Stimulated activated CD4-positive, alpha-beta T cell treated with anti-CD3 and anti-CD28 coated beads, TNF-alpha, amount 100 ng/mL, for 24 hours (primary cell): ENCODE measurements at regions not wholly inside any gene's neighbourhood (a gene's known extent, or its start where the extent isn't known, plus 50 kb on each side); places are given as distances from the start of the nearest gene placed in this dataset.

Experiments used
- DNase-seq, 3 experiments: peaks; one replicate each; pipeline ENCODE4 v3.0.0-alpha.2; 2020; ENCODE audit warnings: low read depth in 3 of 3

GRCh38 chr9:135340143-135340655 is 139.4 kb upstream of the PPP1R26 start:
- DNase-seq, result no peak

GRCh38 chr9:135340726-135341475 is 138.7 kb upstream of the PPP1R26 start:
- DNase-seq, result no peak

GRCh38 chr9:135341612-135342169 is 137.9 kb upstream of the PPP1R26 start:
- no peak for DNase-seq

GRCh38 chr9:135342206-135343130 is 137.1 kb upstream of the PPP1R26 start:
- DNase-seq, result no peak

GRCh38 chr9:135343136-135343535 is 136.4 kb upstream of the PPP1R26 start:
- DNase-seq, result no peak

- peak; percentile 6 to 54 (median 22) for DNase-seq
Measured at GRCh38 chr9:135343837-135344522, 135.6 kb upstream of the PPP1R26 start.

GRCh38 chr9:135344523-135344901 is 135.1 kb upstream of the PPP1R26 start:
- DNase-seq, result no peak

- no peak for DNase-seq
Measured at GRCh38 chr9:135344915-135345500, 134.6 kb upstream of the PPP1R26 start.

- no peak for DNase-seq
Measured at GRCh38 chr9:135345775-135346433, 133.7 kb upstream of the PPP1R26 start.

- DNase-seq, result no peak
Measured at GRCh38 chr9:135346438-135347050, 133.0 kb upstream of the PPP1R26 start.

GRCh38 chr9:135347461-135347860 is 132.1 kb upstream of the PPP1R26 start:
- no peak for DNase-seq

GRCh38 chr9:135348076-135348787 is 131.3 kb upstream of the PPP1R26 start:
- DNase-seq, result no peak

- DNase-seq, result no peak
Measured at GRCh38 chr9:135348788-135349150, 130.8 kb upstream of the PPP1R26 start.

- no peak for DNase-seq
Measured at GRCh38 chr9:135349212-135350002, 130.2 kb upstream of the PPP1R26 start.

GRCh38 chr9:135350003-135350315 is 129.6 kb upstream of the PPP1R26 start:
- DNase-seq, result no peak

- DNase-seq, result no peak
Measured at GRCh38 chr9:135353935-135354334, 125.6 kb upstream of the PPP1R26 start.

- no peak for DNase-seq
Measured at GRCh38 chr9:135355521-135356011, 124.0 kb upstream of the PPP1R26 start.

- DNase-seq, result no peak
Measured at GRCh38 chr9:135356021-135356420, 123.6 kb upstream of the PPP1R26 start.

- DNase-seq, result no peak
Measured at GRCh38 chr9:135356796-135357195, 122.8 kb upstream of the PPP1R26 start.
